ENCODE measurements at regions not wholly inside any gene's neighbourhood (a gene's known extent, or its start where the extent isn't known, plus 50 kb on each side); places are given as distances from the start of the nearest gene placed in this dataset.

DNA sequence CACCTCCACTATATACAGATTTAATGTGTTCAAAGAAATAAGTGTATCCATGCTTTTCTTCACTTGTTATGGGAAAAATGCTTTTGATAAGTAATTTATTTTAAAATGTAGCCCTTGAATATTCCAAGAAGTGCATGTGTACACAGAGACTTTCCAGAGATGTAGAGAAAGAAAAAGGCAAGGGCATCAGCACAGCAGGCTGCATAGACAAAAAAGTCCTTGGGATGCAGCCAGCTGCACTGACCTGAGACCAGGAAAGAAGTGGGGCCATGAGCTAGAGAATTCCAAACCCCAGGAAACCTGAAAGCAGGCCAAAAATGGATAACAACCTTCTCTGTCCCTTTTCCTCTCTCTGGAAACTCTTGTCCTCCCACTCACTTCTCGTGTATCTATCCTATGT lies 51.6 kb upstream of the PRDM8 start:
- POLR2A ChIA-PET, result no interaction called here
- CTCF ChIA-PET, result no interaction called here

DNA sequence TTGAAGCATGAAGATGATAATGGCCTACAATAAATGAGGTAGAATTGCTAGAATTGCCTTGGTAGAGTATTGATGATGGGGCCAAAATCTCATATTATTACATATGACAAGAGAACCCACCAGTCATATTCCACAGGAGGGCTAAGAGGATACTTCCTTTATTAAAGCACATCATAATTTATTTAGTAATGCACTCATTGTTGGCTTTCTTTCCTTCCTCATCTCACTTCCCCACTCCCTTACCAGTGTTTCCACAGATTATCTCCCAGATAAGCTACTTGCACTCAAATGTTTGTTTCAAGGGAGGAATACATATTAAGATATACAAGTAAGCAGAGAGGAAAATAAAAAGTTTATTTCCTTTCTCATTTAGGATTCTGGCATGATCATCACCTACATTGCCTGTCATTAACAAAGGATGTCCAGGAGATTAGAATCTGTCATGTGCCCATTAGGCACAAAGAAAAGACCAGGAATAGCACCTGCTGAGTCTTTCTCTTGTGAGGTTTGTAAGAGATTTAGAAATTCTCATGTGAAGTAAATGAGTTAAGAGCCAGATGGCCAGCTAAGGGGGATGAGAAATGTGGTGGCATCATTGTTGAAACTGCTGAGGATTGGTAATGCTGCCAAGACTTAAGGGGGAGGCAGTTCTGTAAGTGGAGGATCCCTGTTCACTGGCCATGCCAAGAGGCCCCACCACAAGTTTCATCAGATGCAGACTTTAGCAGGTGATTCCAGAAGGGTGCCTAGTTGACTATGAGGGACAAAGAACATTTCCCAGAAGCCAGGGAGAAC lies 52.4 kb upstream of the PRDM8 start:
- ChIA-PET CTCF (no interaction called here), POLR2A (no interaction called here)

DNA sequence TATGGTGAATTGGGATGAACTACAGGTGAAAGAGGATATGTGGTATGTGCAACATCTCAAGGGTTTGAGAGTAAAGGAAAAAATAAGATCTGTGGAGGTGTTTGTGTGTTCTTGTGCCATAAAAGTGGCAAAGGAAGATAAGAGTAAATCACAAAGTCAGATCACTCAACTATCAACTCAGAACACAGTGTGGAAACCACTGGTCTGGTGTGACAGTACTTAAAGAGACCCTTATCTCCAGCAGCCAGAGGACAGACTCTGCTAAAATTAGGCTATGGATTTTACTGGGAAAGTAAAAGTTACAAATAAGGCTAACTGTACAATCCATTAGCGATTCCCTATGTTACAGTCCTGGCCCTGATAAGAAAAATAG lies 54.0 kb upstream of the PRDM8 start:
- POLR2A ChIA-PET, result no interaction called here
- CTCF ChIA-PET, result no interaction called here

DNA sequence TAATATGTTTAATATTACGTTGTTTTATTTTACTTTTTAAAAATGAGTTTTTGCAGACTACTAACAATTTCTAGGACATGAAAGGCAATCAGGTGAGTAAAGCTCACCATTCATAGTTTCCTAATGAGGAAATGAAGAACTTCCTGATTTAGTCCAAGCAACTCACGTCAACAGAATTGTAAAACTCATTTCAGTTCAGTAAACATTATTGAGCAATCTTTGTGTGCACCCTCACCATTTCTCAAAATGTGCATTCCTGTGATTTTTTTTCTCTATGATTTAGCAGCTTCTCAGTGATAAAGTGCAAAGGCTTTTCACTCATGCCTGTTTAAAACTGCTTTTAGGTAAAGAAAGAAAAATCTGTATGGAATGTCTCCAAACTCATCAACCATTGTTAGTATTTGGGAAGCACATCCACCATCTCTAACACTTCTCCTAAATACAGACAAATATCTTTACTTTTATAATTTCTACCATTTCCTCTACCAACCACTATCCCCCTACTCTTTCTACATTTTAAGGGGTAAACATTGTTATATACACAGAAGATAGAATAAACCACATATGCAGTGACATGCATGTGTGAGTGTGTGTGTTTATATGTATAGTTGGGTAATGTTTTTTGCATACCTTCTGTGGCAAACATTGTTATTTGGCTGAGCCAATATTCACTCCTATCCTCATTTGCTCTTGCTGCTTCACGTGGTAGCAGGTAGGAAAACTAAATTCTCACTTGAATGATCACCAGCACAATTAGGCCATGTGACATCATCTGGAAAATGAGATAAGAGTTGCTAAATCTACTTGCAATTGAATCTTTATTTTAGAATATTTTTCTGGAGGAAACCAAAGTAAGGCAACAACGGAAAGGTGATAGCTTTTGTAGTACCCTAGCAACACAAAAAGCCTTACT lies 54.7 kb upstream of the PRDM8 start:
- ChIA-PET CTCF (no interaction called here), POLR2A (no interaction called here)

DNA sequence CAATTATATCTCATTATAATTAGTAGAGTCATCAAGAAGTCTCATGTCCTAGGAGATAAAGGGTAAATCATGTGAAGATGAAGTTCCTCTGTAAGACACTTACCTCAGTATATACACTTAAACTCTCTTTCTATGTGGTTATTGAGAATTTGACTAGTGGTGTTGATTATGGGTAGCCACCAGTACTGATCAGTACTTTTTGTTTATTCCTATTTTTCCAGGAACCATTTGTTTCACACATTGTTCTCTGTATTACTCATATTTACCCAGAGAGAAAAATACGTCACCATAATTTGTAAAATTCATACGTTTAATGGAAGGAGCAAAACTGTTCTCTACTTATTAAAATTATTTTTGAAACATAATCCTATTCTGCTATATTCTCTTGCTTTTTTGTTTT lies 55.8 kb upstream of the PRDM8 start:
- ChIA-PET POLR2A (no interaction called here), CTCF (interaction anchor here (1.2 kb wide), 1 partner anchor 43 kb away, joined by 3 read pairs; no protein-coding TSS in a partner anchor)

DNA sequence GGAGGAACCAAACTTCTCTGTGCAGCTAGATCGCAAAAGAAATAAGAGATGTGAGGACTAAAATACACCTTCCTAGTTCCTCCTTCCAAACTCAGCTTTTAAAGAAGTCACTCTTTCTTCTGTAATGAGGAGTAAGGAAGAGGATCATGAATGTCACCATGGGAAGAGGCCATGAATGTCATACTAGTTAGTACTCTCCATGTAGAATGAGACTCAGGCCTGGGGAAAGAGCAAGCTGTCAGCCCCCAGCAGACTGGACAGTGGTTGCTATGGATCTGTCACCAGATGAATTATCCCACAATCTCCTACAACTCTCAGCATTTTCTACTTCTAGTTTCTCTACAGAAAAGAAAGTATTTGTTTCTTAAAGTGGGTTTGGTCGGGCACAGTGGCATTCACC lies 57.1 kb upstream of the PRDM8 start:
- POLR2A ChIA-PET, result interaction anchor here (0.7 kb wide), 1 partner anchor 80 kb away, joined by 3 read pairs; no protein-coding TSS in a partner anchor

DNA sequence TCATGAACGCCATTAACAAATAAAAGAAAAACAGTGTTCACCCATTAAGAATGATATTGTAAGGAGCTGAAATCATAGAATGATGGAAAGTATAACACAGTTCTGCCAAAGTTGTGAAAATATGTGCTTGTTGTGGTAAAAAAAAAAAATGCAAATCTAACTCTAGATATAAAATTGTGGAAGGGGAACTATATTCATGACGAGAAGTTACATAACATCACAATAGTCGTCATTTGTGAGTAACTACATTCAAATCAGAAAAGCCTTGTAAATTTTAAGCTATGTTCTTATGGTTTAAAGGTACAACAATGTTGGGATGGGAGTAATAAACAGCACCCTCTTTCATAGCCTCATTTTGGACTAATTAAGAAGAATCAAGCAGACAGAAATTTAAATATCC lies 57.6 kb upstream of the PRDM8 start:
- CTCF ChIA-PET, result interaction anchor here (0.8 to 1.6 kb wide), 3 partner anchors 11 to 45 kb away, joined by 3 to 5 read pairs (median 3); no protein-coding TSS in a partner anchor
- POLR2A ChIA-PET, result interaction anchor here (0.7 kb wide), 1 partner anchor 80 kb away, joined by 3 read pairs; no protein-coding TSS in a partner anchor

More for the DNA sequence above, 57.1 kb upstream of the PRDM8 start:
- CTCF ChIA-PET, result interaction anchor here (0.8 to 1.6 kb wide), 4 partner anchors 11 to 45 kb away, joined by 3 to 5 read pairs (median 3); no protein-coding TSS in a partner anchor

DNA sequence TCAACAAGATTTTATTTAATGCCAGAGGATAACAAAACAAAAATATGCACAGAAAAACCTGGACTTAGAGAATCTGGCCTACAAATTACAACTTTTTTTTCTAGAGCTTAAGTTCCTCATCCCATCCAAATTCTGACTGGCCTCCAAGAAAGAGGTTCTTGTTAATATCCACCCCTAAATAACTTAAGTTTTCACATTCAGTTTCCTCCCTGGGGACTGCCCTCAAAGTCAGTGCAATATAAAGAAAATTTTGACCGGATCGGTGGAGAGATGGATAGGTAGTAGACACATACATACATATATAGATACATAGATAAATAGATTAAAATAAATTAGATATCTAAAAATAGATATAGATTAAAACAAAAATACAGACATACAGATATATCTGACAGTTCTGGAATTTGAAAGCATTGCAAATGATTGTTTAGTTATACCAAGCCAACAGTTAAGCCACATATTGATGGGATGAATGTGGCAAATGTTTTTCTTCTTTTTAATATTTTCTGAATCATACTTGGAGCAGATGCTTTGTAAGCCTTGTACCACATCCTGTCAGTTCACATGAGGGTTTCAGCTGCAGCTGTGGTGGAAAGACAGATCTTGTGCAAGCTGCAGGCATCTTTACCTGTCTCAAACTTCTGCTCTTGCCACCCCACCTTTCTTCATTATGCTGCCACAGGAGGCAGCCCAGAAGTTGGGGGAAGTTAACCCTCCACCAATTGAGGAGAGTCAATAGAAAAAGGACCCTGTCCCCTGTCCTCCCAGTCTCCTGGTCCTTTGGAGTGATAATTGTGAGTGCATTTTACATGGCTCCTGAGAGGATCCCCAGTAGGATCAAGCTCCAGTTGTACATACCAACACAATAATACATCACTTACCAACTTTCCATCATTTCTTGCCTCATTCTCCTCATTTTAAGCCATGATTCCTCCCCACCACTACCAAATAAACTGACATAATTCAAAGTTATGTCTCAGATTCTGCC lies 58.5 kb upstream of the PRDM8 start:
- ChIA-PET POLR2A (no interaction called here), CTCF (interaction anchor here (0.7 to 1.6 kb wide), 3 partner anchors 44 to 119 kb away, joined by 3 to 5 read pairs (median 4); no protein-coding TSS in a partner anchor)

DNA sequence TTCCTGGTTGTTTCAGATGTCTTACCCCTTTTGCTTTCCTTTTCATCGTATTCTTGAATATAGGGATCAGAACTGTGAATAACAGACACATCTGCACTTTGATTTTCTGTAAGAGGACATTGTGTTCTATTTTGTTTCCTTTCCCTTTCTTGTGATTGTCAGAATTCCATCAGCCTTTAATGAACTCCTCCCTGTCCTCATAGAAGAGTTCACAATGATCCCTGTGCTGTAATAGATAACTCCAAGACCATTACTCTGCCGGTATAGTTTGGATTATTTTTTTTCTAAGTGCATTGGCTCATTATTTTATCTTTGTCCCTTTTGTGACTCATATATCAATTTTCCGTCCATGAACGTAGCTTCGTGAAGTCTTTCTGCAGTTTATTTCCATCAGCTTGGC lies 59.7 kb upstream of the PRDM8 start:
- POLR2A ChIA-PET, result no interaction called here
- CTCF ChIA-PET, result interaction anchor here (0.9 kb wide), 1 partner anchor 45 kb away, joined by 4 read pairs; no protein-coding TSS in a partner anchor

DNA sequence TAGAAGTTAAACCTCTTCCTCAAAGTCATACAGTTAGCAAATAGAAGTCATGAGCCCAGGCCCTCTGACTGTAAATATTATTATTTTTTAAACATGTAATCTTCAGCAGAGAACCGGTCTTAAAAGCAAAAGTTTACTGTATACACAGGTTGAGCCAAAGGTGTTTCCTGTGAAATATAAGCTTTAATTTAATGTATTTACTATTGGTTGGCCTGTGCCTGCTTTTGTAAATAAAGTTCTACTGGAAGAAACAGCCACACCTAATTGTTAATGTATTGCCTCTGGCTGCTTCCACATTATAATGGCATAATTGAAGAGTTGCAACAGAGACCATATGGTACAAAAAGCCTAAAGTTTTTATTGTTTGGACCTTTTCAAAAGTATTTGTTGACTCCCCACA lies 61.0 kb upstream of the PRDM8 start:
- ChIA-PET CTCF (no interaction called here), POLR2A (no interaction called here)

DNA sequence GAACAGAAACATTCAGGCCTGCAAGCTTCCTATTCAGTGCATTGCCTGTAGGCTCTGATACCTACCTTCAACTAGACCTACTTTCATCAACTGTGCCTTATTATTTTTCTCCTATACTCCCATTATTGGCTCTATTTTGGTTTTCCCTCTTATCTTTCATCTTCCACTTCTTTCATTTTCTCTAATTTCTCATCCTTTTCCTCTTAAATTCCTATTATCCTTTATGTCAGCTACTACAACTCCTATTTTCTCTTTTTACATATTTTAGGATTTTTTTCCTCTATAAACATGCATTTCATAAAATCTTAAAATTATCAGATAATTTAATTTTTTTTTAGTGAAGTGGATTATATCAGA lies 61.6 kb upstream of the PRDM8 start:
- POLR2A ChIA-PET, result no interaction called here
- CTCF ChIA-PET, result no interaction called here

DNA sequence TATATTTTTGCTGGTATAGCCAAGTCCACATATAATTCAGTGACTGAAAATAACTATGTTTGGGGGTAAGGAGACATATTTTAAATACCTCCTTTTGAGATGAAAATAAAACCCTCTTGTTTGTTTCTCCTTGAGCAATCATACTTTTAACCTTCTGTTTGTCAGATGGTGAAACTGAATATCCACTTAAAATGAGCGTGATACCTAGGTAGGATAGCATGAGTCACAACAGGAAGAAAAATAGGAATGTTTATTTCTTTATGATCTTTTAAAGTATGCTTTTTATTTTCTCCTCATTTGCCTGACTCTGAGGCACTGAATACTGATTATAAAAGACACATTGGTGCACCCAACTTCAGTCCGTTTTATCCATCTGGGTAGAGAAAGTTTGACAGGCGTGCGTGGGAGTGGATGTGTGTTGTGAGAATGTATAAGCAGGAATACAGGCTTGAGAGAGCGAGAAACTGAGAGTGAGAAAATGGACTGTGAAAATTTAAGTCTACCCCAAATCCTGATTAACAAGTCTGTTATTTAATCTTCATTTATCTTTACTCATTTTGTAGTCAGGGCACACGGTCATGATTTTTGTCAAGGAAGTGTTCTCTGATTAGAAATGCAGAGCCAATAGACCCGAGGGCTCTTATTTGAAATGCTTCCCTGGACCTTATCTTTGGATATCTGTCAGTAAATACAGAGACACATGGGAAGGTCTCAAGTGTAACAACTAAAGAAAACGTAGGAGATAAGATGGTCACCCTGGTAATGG lies 62.1 kb upstream of the ANTXR2 start:
- CTCF ChIA-PET, result no interaction called here

DNA sequence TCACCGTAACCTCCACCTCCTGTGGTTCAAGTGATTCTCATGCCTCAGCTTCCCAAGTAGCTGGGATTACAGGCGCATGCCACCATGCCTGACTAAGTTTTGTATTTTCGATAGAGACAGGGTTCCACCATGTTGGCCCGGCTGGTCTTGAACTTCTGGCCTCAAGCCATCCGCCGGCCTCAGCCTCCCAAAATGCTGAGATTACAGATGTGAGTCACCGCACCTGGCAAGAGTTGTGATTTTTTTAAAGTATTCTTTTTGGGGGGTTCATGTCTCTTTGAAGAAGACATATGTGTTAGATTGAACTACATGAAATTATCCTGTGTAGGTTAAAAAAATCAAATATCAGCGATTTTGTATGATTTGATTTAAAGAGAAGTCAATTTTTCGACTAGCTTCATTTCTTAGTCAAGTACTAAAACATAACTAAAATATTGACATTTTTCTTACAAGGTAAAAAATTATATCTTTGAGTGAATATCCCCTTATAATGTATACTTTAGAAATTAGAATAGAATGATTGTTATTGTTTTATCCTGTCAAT lies 60.3 kb upstream of the ANTXR2 start:
- ChIA-PET POLR2A (no interaction called here), CTCF (no interaction called here)

More for the DNA sequence above, 62.1 kb upstream of the ANTXR2 start:
- POLR2A ChIA-PET, result no interaction called here

DNA sequence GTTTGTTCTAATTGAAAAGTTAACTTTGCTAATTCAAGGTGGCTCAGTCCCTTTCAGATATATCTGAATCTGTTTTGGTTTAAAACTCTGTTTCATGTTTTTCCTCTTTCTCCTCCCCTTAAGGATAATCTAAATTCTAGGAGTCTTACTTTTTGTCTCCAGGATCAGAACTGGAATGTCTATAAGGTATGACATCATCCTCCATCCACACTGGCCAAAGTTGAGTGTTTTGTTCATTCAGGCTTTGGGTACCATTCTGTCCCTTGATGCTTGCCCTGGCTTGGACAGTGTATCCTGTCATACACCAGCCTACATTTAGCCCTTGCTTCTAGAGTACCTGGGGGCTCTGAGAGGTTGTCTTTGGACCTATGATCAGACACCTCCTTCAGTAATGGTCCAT lies 56.8 kb upstream of the ANTXR2 start:
- CTCF ChIA-PET, result no interaction called here

DNA sequence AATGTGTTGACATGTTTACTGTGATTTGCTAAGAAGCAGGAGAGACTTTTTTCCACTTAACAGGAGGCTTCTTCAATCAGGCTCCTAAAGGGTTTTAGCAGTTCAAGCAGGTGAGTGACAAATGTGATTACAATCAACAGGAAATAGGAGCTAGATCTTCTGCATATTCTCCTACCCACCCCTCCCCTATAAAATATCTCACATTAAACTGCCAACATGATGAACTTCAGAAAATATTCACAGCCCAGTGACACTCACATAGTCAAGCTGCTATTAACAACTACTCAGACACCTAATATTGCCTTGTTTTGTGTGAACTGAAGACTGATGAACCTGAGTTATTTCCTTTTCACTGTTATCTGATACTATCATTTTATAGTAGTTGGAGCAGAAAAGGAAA lies 55.9 kb upstream of the ANTXR2 start:
- POLR2A ChIA-PET, result no interaction called here
- CTCF ChIA-PET, result interaction anchor here (0.9 to 4.2 kb wide), 2 partner anchors 55 to 73 kb away, joined by 3 to 34 read pairs; no protein-coding TSS in a partner anchor

More for the DNA sequence above, 56.8 kb upstream of the ANTXR2 start:
- POLR2A ChIA-PET, result no interaction called here

DNA sequence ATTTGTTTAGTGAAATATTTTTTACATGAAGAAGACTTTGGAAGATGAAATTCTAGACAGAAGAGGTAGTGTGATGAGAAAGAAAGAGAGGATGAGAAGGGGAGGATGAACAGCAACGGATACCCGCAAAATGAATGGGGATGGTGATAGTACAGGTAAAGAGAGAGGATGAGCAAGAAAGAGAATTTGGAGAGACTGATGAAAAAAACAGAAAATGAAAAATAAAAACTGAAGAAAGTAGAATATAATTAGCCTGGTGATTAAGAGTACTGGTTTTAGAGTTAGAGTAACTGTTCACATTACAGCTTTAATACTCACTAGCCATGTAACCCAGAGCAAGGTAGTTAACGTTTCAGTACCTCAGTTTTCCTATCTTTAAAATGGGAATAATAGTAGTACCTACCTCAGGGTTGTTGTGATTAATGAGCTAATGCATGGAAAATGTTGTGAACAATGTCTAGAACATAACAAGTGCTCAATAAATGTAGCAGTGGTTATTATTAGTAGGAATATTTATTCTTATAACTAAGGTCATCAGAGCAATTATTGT lies 54.9 kb upstream of the ANTXR2 start:
- CTCF ChIA-PET, result interaction anchor here (0.9 to 4.2 kb wide), 2 partner anchors 56 to 74 kb away, joined by 3 to 34 read pairs; no protein-coding TSS in a partner anchor
- POLR2A ChIA-PET, result no interaction called here

DNA sequence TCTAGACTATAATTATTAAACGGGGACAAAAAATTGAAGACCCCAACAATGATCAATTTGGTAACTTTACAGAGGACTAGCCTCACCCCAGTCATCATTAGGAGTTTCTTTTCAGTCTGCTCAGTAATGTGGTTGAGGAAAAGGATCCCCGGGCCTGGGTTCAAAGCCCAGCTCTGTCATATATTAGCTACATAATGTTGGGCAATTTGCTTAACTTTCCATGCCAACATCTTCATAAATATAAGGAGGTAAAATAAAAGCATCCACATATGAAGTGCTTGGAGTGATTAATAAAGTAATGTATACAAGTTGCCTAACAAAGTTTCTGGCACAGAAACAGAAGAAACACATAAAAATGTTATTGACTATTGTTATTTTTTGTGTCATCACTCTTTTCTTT lies 53.4 kb upstream of the ANTXR2 start:
- CTCF ChIA-PET, result interaction anchor here (1.1 to 4.2 kb wide), 3 partner anchors 28 to 58 kb away, joined by 3 to 34 read pairs (median 3); no protein-coding TSS in a partner anchor

More for the DNA sequence above, 53.4 kb upstream of the ANTXR2 start:
- POLR2A ChIA-PET, result interaction anchor here (0.6 kb wide), 1 partner anchor 1308 kb away, joined by 3 read pairs; no protein-coding TSS in a partner anchor
